ENCODE measurements at regions not wholly inside any gene's neighbourhood (a gene's known extent, or its start where the extent isn't known, plus 50 kb on each side); places are given as distances from the start of the nearest gene placed in this dataset.

GRCh38 chr17:71260366-71260940 lies 860.4 kb upstream of the SOX9 start:
- intact Hi-C loops (cut with DNase I): loop anchor here in 1 of 10 donors (2.0 kb wide), 1 partner anchor 44 kb away; no protein-coding TSS in a partner anchor
- Histone ChIP-seq H3K27me3 (no peaks in the 10 kb centered on the region), H3K36me3 (no peaks in the 10 kb centered on the region), H3K4me1 (no peaks in the 10 kb centered on the region), H3K4me3 (no peak overlapping the region), H3K27ac (no peak overlapping the region), H3K9me3 (peaks cover 0 to 8% (median 0%) of the 10 kb centered on the region in 11 donors)
- DNase-seq: no peak
- TF ChIP-seq CTCF (IDR thresholded peaks at IDR 0.05): no peak
- ATAC-seq: no peak
- 42 to 60% methylated on average over 6 of the region's 6 CpGs for WGBS, 2 donors

GRCh38 chr17:71262586-71262985 lies 858.2 kb upstream of the SOX9 start:
- ATAC-seq: no peak
- 60 to 67% methylated on average over 3 of the region's 3 CpGs for WGBS, 2 donors
- no peaks in the 10 kb centered on the region for H3K4me1 ChIP-seq

GRCh38 chr17:71267668-71268067 lies 853.2 kb upstream of the SOX9 start:
- no peaks in the 10 kb centered on the region for H3K27me3 ChIP-seq
- DNase-seq (no peak), ATAC-seq (no peak)
- intact Hi-C loops (cut with DNase I): no loop called here
- no peaks in the 10 kb centered on the region for H3K36me3 ChIP-seq
- no peak for TF ChIP-seq CTCF (IDR thresholded peaks at IDR 0.05)
- peaks cover 0 to 50% (median 19%) of the 10 kb centered on the region in 11 donors for H3K9me3 ChIP-seq
- 64 to 74% methylated on average over 1 of the region's 1 CpG for WGBS, 2 donors
- H3K4me1 ChIP-seq: no peaks in the 10 kb centered on the region
- H3K27ac ChIP-seq: no peak overlapping the region
- no peak overlapping the region for H3K4me3 ChIP-seq

More at GRCh38 chr17:71262586-71262985, 858.2 kb upstream of the SOX9 start:
- intact Hi-C loops (cut with DNase I): no loop called here
- Histone ChIP-seq H3K36me3 (no peaks in the 10 kb centered on the region), H3K9me3 (peaks cover 0 to 30% (median 12%) of the 10 kb centered on the region in 11 donors), H3K27ac (no peak overlapping the region), H3K27me3 (no peaks in the 10 kb centered on the region), H3K4me3 (no peak overlapping the region)
- DNase-seq: no peak
- TF ChIP-seq CTCF (IDR thresholded peaks at IDR 0.05): no peak

GRCh38 chr17:71269201-71269600 lies 851.6 kb upstream of the SOX9 start:
- Histone ChIP-seq H3K27me3 (no peaks in the 10 kb centered on the region), H3K4me3 (no peak overlapping the region), H3K4me1 (no peaks in the 10 kb centered on the region), H3K27ac (no peak overlapping the region), H3K36me3 (no peaks in the 10 kb centered on the region), H3K9me3 (peaks cover 0 to 50% (median 19%) of the 10 kb centered on the region in 11 donors)
- ATAC-seq (no peak), DNase-seq (no peak)
- no peak for TF ChIP-seq CTCF (IDR thresholded peaks at IDR 0.05)
- intact Hi-C loops (cut with DNase I): no loop called here
- 66 to 83% methylated on average over 1 of the region's 1 CpG for WGBS, 2 donors
